Gastrocnemius medialis (tissue), 4 donors: ENCODE measurements at regions not wholly inside any gene's neighbourhood (a gene's known extent, or its start where the extent isn't known, plus 50 kb on each side); places are given as distances from the start of the nearest gene placed in this dataset.

Experiments
- POLR2A ChIP-seq, 2 donors: fragments of 450-650 bp; IDR thresholded peaks; one replicate each; pipeline ENCODE4 v1.6.1; 2017; ENCODE audit warnings: antibody characterized with exemption in 2 of 2, mild to moderate bottlenecking in 2 of 2, moderate library complexity in 2 of 2
- TF ChIP-seq, protein P1 (sequence below), 5 experiments: fragments of 450-650 bp in 3 of 5; fragments of 200-600 bp in 2 of 5; sonication (generic) in 2 of 5; IDR thresholded peaks in 4 of 5; conservative IDR thresholded peaks in 1 of 5; 1 replicate in 4 of 5; 2 replicates in 1 of 5; pipeline ENCODE4 v1.5.1; 2016 to 2019; ENCODE audit warnings: antibody characterized with exemption in 5 of 5, mild to moderate bottlenecking in 3 of 5, moderate library complexity in 3 of 5

DNA sequence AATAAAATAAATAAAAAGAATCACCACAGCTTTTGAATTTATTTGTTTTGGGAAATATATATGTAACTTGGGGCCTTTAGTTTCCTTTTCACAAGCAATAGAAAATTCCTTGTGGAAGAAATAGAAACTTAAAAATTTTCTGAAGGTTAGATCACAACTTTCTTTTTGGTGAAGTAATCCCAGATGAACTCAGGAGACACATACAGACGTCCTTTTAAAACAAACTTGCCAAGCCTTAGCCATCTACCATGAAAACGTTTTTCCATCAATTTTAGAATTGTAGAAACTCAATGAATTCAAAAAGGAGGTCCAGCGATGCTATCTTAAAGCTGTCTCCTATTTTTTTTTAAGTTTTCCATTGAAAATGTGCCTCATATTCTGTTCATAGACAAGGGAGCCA, 225.6 kb downstream of the ASXL3 start:
- TF ChIP-seq, protein P1, sequence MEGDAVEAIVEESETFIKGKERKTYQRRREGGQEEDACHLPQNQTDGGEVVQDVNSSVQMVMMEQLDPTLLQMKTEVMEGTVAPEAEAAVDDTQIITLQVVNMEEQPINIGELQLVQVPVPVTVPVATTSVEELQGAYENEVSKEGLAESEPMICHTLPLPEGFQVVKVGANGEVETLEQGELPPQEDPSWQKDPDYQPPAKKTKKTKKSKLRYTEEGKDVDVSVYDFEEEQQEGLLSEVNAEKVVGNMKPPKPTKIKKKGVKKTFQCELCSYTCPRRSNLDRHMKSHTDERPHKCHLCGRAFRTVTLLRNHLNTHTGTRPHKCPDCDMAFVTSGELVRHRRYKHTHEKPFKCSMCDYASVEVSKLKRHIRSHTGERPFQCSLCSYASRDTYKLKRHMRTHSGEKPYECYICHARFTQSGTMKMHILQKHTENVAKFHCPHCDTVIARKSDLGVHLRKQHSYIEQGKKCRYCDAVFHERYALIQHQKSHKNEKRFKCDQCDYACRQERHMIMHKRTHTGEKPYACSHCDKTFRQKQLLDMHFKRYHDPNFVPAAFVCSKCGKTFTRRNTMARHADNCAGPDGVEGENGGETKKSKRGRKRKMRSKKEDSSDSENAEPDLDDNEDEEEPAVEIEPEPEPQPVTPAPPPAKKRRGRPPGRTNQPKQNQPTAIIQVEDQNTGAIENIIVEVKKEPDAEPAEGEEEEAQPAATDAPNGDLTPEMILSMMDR (IDR thresholded peaks at IDR 0.05 in 4 of 5, conservative IDR thresholded peaks at IDR 0.05 in 1 of 5), result no peak
- no peak for TF ChIP-seq POLR2A (IDR thresholded peaks at IDR 0.05)
